Upper lobe of left lung (tissue), 6 donors: ENCODE measurements at regions not wholly inside any gene's neighbourhood (a gene's known extent, or its start where the extent isn't known, plus 50 kb on each side); places are given as distances from the start of the nearest gene placed in this dataset.

Experiments
- ATAC-seq, 2 donors: fragments of 200-7000 bp; cut with Tn5 transposase; one replicate each; pipeline ENCODE4 v1.9.1; 2022; ENCODE audit warnings: mild to moderate bottlenecking in 2 of 2, moderate library complexity in 2 of 2; ENCODE audit not compliant: low FRiP score in 2 of 2
- DNase-seq, 2 donors: peaks; one replicate each; pipeline ENCODE4 v3.0.0-alpha.2; 2019 to 2020
- H3K27ac ChIP-seq, 4 donors: fragments of 200-600 bp; sonication (generic); one replicate each; pipeline ENCODE4 v1.5.1; 2016 to 2019
- H3K27me3 ChIP-seq, 4 donors: fragments of 200-600 bp; sonication (generic); one replicate each; pipeline ENCODE4 v1.5.1; 2017 to 2019
- H3K36me3 ChIP-seq, 4 donors: fragments of 200-600 bp; sonication (generic); one replicate each; pipeline ENCODE4 v1.5.1; 2016 to 2019
- H3K4me1 ChIP-seq, 4 donors: fragments of 200-600 bp; sonication (generic); one replicate each; pipeline ENCODE4 v1.5.1; 2018 to 2019
- H3K4me3 ChIP-seq, 4 donors: fragments of 200-600 bp; sonication (generic); one replicate each; pipeline ENCODE4 v1.5.1; 2017 to 2019; ENCODE audit warnings: mild to moderate bottlenecking in 2 of 4, moderate library complexity in 1 of 4
- H3K9me3 ChIP-seq, 4 donors: fragments of 200-600 bp; sonication (generic); one replicate each; pipeline ENCODE4 v1.5.1; 2018 to 2019
- CTCF ChIP-seq, 6 experiments: fragments of 450-650 bp in 4 of 6; fragments of 200-600 bp in 2 of 6; sonication (generic) in 2 of 6; IDR thresholded peaks; one replicate each; pipeline ENCODE4 v1.5.1; 2016 to 2019; ENCODE audit warnings: antibody characterized with exemption in 6 of 6
- EP300 ChIP-seq, 4 donors: sonication (generic); formaldehyde crosslinking; IDR thresholded peaks; one replicate each; pipeline ENCODE4 v1.5.1; 2017; ENCODE audit warnings: antibody characterized with exemption in 4 of 4, control low read depth in 2 of 4
- POLR2A ChIP-seq, 4 donors: fragments of 450-650 bp; IDR thresholded peaks; one replicate each; pipeline ENCODE4 v1.5.1; 2016 to 2017; ENCODE audit warnings: antibody characterized with exemption in 4 of 4, mild to moderate bottlenecking in 2 of 4
- POLR2AphosphoS5 ChIP-seq, 2 donors: sonication (generic); formaldehyde crosslinking; IDR thresholded peaks; one replicate each; pipeline ENCODE4 v1.5.1; 2017; ENCODE audit warnings: antibody characterized with exemption in 2 of 2
- WGBS, 2 donors: methylation state at CpG; one replicate each; pipeline ENCODE4 v1.1.5; 2017 to 2018; 5-methylcytosine and 5-hydroxymethylcytosine counted together
- donor health status: DM: no; HTN: no; CAD: no; lungs with moderate emphysema.
- donor health status: DM: no; HTN: yes; CAD: no; lungs with severe emphysema.

GRCh38 chr6:1127597-1128288 lies 184.2 kb upstream of the FOXQ1 start:
- no peaks in the 10 kb centered on the region for H3K36me3 ChIP-seq
- H3K4me1 ChIP-seq = no peaks in the 10 kb centered on the region
- DNase-seq = no peak
- WGBS, 2 donors = 87 to 89% methylated on average over 12 of the region's 12 CpGs
- no peak overlapping the region for H3K4me3 ChIP-seq
- TF ChIP-seq POLR2AphosphoS5 (IDR thresholded peaks at IDR 0.05) (no peak), CTCF (IDR thresholded peaks at IDR 0.05) (no peak), EP300 (IDR thresholded peaks at IDR 0.05) (no peak), POLR2A (IDR thresholded peaks at IDR 0.05) (no peak)
- no peaks in the 10 kb centered on the region for H3K9me3 ChIP-seq
- no peak for ATAC-seq
- no peak overlapping the region for H3K27ac ChIP-seq
- no peaks in the 10 kb centered on the region for H3K27me3 ChIP-seq

GRCh38 chr6:1127129-1127528 lies 184.8 kb upstream of the FOXQ1 start:
- no peak for DNase-seq
- no peak for ATAC-seq
- no peaks in the 10 kb centered on the region for H3K9me3 ChIP-seq
- 94 to 95% methylated on average over 7 to 9 of the region's 9 CpGs for WGBS, 2 donors
- H3K4me3 ChIP-seq = no peak overlapping the region
- H3K36me3 ChIP-seq = no peaks in the 10 kb centered on the region
- no peak overlapping the region for H3K27ac ChIP-seq
- TF ChIP-seq EP300 (IDR thresholded peaks at IDR 0.05) = no peak
- no peak for TF ChIP-seq POLR2AphosphoS5 (IDR thresholded peaks at IDR 0.05)
- TF ChIP-seq CTCF (IDR thresholded peaks at IDR 0.05) = no peak
- no peak for TF ChIP-seq POLR2A (IDR thresholded peaks at IDR 0.05)
- no peaks in the 10 kb centered on the region for H3K4me1 ChIP-seq
- no peaks in the 10 kb centered on the region for H3K27me3 ChIP-seq

GRCh38 chr6:1126036-1126435 lies 185.9 kb upstream of the FOXQ1 start:
- DNase-seq = no peak
- no peaks in the 10 kb centered on the region for H3K27me3 ChIP-seq
- H3K4me1 ChIP-seq = no peaks in the 10 kb centered on the region
- H3K27ac ChIP-seq = no peak overlapping the region
- no peaks in the 10 kb centered on the region for H3K9me3 ChIP-seq
- WGBS, 2 donors = 90 to 93% methylated on average over 6 to 7 of the region's 7 CpGs
- ATAC-seq = no peak
- H3K36me3 ChIP-seq = no peaks in the 10 kb centered on the region
- TF ChIP-seq EP300 (IDR thresholded peaks at IDR 0.05) = no peak
- no peak for TF ChIP-seq CTCF (IDR thresholded peaks at IDR 0.05)
- no peak for TF ChIP-seq POLR2A (IDR thresholded peaks at IDR 0.05)
- no peak for TF ChIP-seq POLR2AphosphoS5 (IDR thresholded peaks at IDR 0.05)
- no peak overlapping the region for H3K4me3 ChIP-seq

- Histone ChIP-seq H3K27ac (no peak overlapping the region), H3K27me3 (no peaks in the 10 kb centered on the region), H3K4me1 (no peaks in the 10 kb centered on the region), H3K4me3 (no peak overlapping the region), H3K9me3 (no peaks in the 10 kb centered on the region), H3K36me3 (no peaks in the 10 kb centered on the region)
- 95 to 97% methylated on average over 8 of the region's 8 CpGs for WGBS, 2 donors
- no peak for DNase-seq
- no peak for ATAC-seq
- TF ChIP-seq EP300 (IDR thresholded peaks at IDR 0.05) = no peak
- TF ChIP-seq POLR2AphosphoS5 (IDR thresholded peaks at IDR 0.05) = no peak
- TF ChIP-seq POLR2A (IDR thresholded peaks at IDR 0.05) = no peak
- TF ChIP-seq CTCF (IDR thresholded peaks at IDR 0.05) = no peak
Measured at GRCh38 chr6:1125297-1125696, 186.6 kb upstream of the FOXQ1 start.

GRCh38 chr6:1124885-1125284 lies 187.0 kb upstream of the FOXQ1 start:
- no peaks in the 10 kb centered on the region for H3K27me3 ChIP-seq
- no peak for DNase-seq

More at GRCh38 chr6:1124885-1125284, 187.0 kb upstream of the FOXQ1 start:
- Histone ChIP-seq H3K4me1 (no peaks in the 10 kb centered on the region), H3K9me3 (no peaks in the 10 kb centered on the region), H3K4me3 (no peak overlapping the region), H3K36me3 (no peaks in the 10 kb centered on the region), H3K27ac (no peak overlapping the region)
- 67 to 73% methylated on average over 6 of the region's 6 CpGs for WGBS, 2 donors
- TF ChIP-seq POLR2AphosphoS5 (IDR thresholded peaks at IDR 0.05) (no peak), EP300 (IDR thresholded peaks at IDR 0.05) (no peak), CTCF (IDR thresholded peaks at IDR 0.05) (no peak), POLR2A (IDR thresholded peaks at IDR 0.05) (no peak)
- no peak for ATAC-seq
